ACC112 (cell line): ENCODE measurements at regions not wholly inside any gene's neighbourhood (a gene's known extent, or its start where the extent isn't known, plus 50 kb on each side); places are given as distances from the start of the nearest gene placed in this dataset.

Experiments used
- H2AFZ ChIP-seq: fragments of 200-600 bp; sonication (generic); one replicate; pipeline ENCODE4 v1.6.0; 2017; ENCODE audit warnings: antibody characterized with exemption, low read length; ENCODE audit not compliant: unreplicated experiment
- H3K27ac ChIP-seq: fragments of 200-600 bp; sonication (generic); 2 replicates; pipeline ENCODE4 v1.5.1; 2014; ENCODE audit warnings: low read depth, mild to moderate bottlenecking, antibody characterized with exemption, low read length, moderate library complexity
- H3K27me3 ChIP-seq: fragments of 200-600 bp; sonication (generic); 2 replicates; pipeline ENCODE4 v1.6.1; 2014; ENCODE audit warnings: mild to moderate bottlenecking, antibody characterized with exemption, low read length, moderate library complexity, mixed read lengths; ENCODE audit not compliant: insufficient read depth
- H3K36me3 ChIP-seq: fragments of 200-600 bp; sonication (generic); 2 replicates; pipeline ENCODE4 v1.6.1; 2016; ENCODE audit warnings: mild to moderate bottlenecking, antibody characterized with exemption, low read length, moderate library complexity, mixed read lengths; ENCODE audit not compliant: insufficient read depth
- H3K4me1 ChIP-seq: fragments of 200-600 bp; sonication (generic); one replicate; pipeline ENCODE4 v1.6.1; 2016; ENCODE audit warnings: low read length, mixed read lengths; ENCODE audit not compliant: insufficient read depth, unreplicated experiment, control insufficient read depth
- H3K4me3 ChIP-seq: fragments of 200-600 bp; sonication (generic); 2 replicates; pipeline ENCODE4 v1.5.1; 2014; ENCODE audit warnings: mild to moderate bottlenecking, low read depth, low read length
- H3K79me2 ChIP-seq: fragments of 200-600 bp; sonication (generic); one replicate; pipeline ENCODE4 v1.6.0; 2016; ENCODE audit warnings: low read length; ENCODE audit not compliant: control insufficient read depth, unreplicated experiment, insufficient read depth

- H3K4me1 ChIP-seq = no peaks in the 10 kb centered on the region
- no peaks in the 10 kb centered on the region for H3K36me3 ChIP-seq
These were observed 624.9 kb downstream of the CBLN2 start for GRCh38 chr18:71919211-71919610.

GRCh38 chr18:71913641-71914040, 630.5 kb downstream of the CBLN2 start:
- no peaks in the 10 kb centered on the region for H3K36me3 ChIP-seq
- no peaks in the 10 kb centered on the region for H3K27me3 ChIP-seq
- H3K27ac ChIP-seq = no peak overlapping the region
- H3K4me1 ChIP-seq = no peaks in the 10 kb centered on the region
- no peaks in the 10 kb centered on the region for H3K79me2 ChIP-seq
- H2AFZ ChIP-seq = no peak overlapping the region
- H3K4me3 ChIP-seq = no peak overlapping the region

More at GRCh38 chr18:71919211-71919610, 624.9 kb downstream of the CBLN2 start:
- Histone ChIP-seq H2AFZ (no peak overlapping the region), H3K79me2 (no peaks in the 10 kb centered on the region), H3K4me3 (no peak overlapping the region), H3K27ac (no peak overlapping the region), H3K27me3 (no peaks in the 10 kb centered on the region)

GRCh38 chr18:71902482-71902881, 641.7 kb downstream of the CBLN2 start:
- Histone ChIP-seq H3K79me2 (no peaks in the 10 kb centered on the region), H3K27me3 (no peaks in the 10 kb centered on the region), H3K36me3 (no peaks in the 10 kb centered on the region), H3K4me3 (no peak overlapping the region), H2AFZ (no peak overlapping the region), H3K27ac (no peak overlapping the region), H3K4me1 (no peaks in the 10 kb centered on the region)

- Histone ChIP-seq H3K36me3 (no peaks in the 10 kb centered on the region), H3K4me1 (no peaks in the 10 kb centered on the region), H3K79me2 (no peaks in the 10 kb centered on the region), H3K4me3 (no peak overlapping the region), H3K27ac (no peak overlapping the region), H3K27me3 (no peaks in the 10 kb centered on the region), H2AFZ (no peak overlapping the region)
These were observed 644.3 kb downstream of the CBLN2 start for GRCh38 chr18:71899707-71900472.

GRCh38 chr18:71899183-71899582, 645.0 kb downstream of the CBLN2 start:
- Histone ChIP-seq H3K27me3 (no peaks in the 10 kb centered on the region), H2AFZ (no peak overlapping the region), H3K79me2 (no peaks in the 10 kb centered on the region), H3K4me1 (no peaks in the 10 kb centered on the region), H3K36me3 (no peaks in the 10 kb centered on the region), H3K27ac (no peak overlapping the region), H3K4me3 (no peak overlapping the region)

GRCh38 chr18:71887509-71887908, 656.6 kb downstream of the CBLN2 start:
- H3K36me3 ChIP-seq = no peaks in the 10 kb centered on the region
- no peaks in the 10 kb centered on the region for H3K4me1 ChIP-seq
- H3K27me3 ChIP-seq = no peaks in the 10 kb centered on the region
- no peak overlapping the region for H3K4me3 ChIP-seq
- no peak overlapping the region for H2AFZ ChIP-seq
- no peaks in the 10 kb centered on the region for H3K79me2 ChIP-seq
- H3K27ac ChIP-seq = no peak overlapping the region

GRCh38 chr18:71878226-71878625, 665.9 kb downstream of the CBLN2 start:
- no peaks in the 10 kb centered on the region for H3K27me3 ChIP-seq
- H3K27ac ChIP-seq = no peak overlapping the region
- H3K4me1 ChIP-seq = no peaks in the 10 kb centered on the region
- H3K79me2 ChIP-seq = no peaks in the 10 kb centered on the region
- H2AFZ ChIP-seq = no peak overlapping the region
- no peaks in the 10 kb centered on the region for H3K36me3 ChIP-seq
- no peak overlapping the region for H3K4me3 ChIP-seq

- Histone ChIP-seq H3K36me3 (no peaks in the 10 kb centered on the region), H3K27ac (no peak overlapping the region), H3K4me3 (no peak overlapping the region)
These were observed 670.4 kb downstream of the CBLN2 start for GRCh38 chr18:71873695-71874094.

GRCh38 chr18:71865888-71866287, 678.3 kb downstream of the CBLN2 start:
- Histone ChIP-seq H3K27me3 (no peaks in the 10 kb centered on the region), H3K79me2 (no peaks in the 10 kb centered on the region), H3K27ac (no peak overlapping the region), H2AFZ (no peak overlapping the region), H3K4me1 (no peaks in the 10 kb centered on the region), H3K4me3 (no peak overlapping the region), H3K36me3 (no peaks in the 10 kb centered on the region)

More at GRCh38 chr18:71873695-71874094, 670.4 kb downstream of the CBLN2 start:
- Histone ChIP-seq H3K4me1 (no peaks in the 10 kb centered on the region), H3K27me3 (no peaks in the 10 kb centered on the region), H3K79me2 (no peaks in the 10 kb centered on the region), H2AFZ (no peak overlapping the region)

- no peak overlapping the region for H3K4me3 ChIP-seq
- H3K36me3 ChIP-seq = no peaks in the 10 kb centered on the region
- no peaks in the 10 kb centered on the region for H3K4me1 ChIP-seq
- H3K79me2 ChIP-seq = no peaks in the 10 kb centered on the region
- no peak overlapping the region for H2AFZ ChIP-seq
- H3K27ac ChIP-seq = no peak overlapping the region
- H3K27me3 ChIP-seq = no peaks in the 10 kb centered on the region
These were observed 693.5 kb downstream of the CBLN2 start for GRCh38 chr18:71850602-71851001.

GRCh38 chr18:71849407-71849806, 694.7 kb downstream of the CBLN2 start:
- no peaks in the 10 kb centered on the region for H3K4me1 ChIP-seq
- H2AFZ ChIP-seq = no peak overlapping the region
- no peaks in the 10 kb centered on the region for H3K79me2 ChIP-seq
- H3K4me3 ChIP-seq = no peak overlapping the region
- no peaks in the 10 kb centered on the region for H3K27me3 ChIP-seq
- H3K36me3 ChIP-seq = no peaks in the 10 kb centered on the region
- no peak overlapping the region for H3K27ac ChIP-seq
